RWPE2 (cell line): ENCODE measurements at regions not wholly inside any gene's neighbourhood (a gene's known extent, or its start where the extent isn't known, plus 50 kb on each side); places are given as distances from the start of the nearest gene placed in this dataset.
A peak's percentile ranks its signal among the peaks of the same experiment; 100 is the strongest.

Source experiments
- ATAC-seq: fragments of 200-7000 bp; cut with Tn5 transposase; 3 replicates; pipeline ENCODE4 v1.9.1; 2021; ENCODE audit warnings: low read depth
- DNase-seq: peaks from one replicate; pipeline ENCODE4 v3.0.0-alpha.2; 2020; ENCODE audit warnings: low spot score
- H3K27ac ChIP-seq: fragments of 450-650 bp; 2 replicates; pipeline ENCODE4 v1.5.1; 2017; ENCODE audit warnings: mild to moderate bottlenecking; ENCODE audit not compliant: poor library complexity, severe bottlenecking
- H3K27me3 ChIP-seq: fragments of 250-450 bp; sonication (Bioruptor Pico); 2 replicates; pipeline ENCODE4 v1.5.1; 2021; ENCODE audit warnings: mild to moderate bottlenecking, moderate library complexity; ENCODE audit not compliant: insufficient read depth, poor library complexity, severe bottlenecking
- H3K36me3 ChIP-seq: fragments of 250-450 bp; sonication (Bioruptor Pico); 2 replicates; pipeline ENCODE4 v1.5.1; 2020; ENCODE audit warnings: low read depth, mild to moderate bottlenecking, moderate library complexity
- H3K4me1 ChIP-seq: fragments of 250-450 bp; sonication (Bioruptor Pico); 2 replicates; pipeline ENCODE4 v1.5.1; 2021; ENCODE audit warnings: mild to moderate bottlenecking, moderate library complexity; ENCODE audit not compliant: insufficient read depth, poor library complexity, severe bottlenecking
- H3K4me3 ChIP-seq: fragments of 250-450 bp; sonication (Bioruptor Pico); 2 replicates; pipeline ENCODE4 v1.5.1; 2021; ENCODE audit warnings: mild to moderate bottlenecking, moderate library complexity; ENCODE audit not compliant: severe bottlenecking
- H3K9me3 ChIP-seq: fragments of 250-450 bp; sonication (Bioruptor Pico); 2 replicates; pipeline ENCODE4 v1.5.1; 2021; ENCODE audit warnings: mild to moderate bottlenecking, moderate library complexity; ENCODE audit not compliant: severe bottlenecking
- CTCF ChIP-seq: fragments of 450-650 bp; IDR thresholded peaks from one replicate; pipeline ENCODE4 v1.5.1; 2017; ENCODE audit warnings: mild to moderate bottlenecking, moderate library complexity; ENCODE audit not compliant: poor library complexity, severe bottlenecking

- H3K27me3 ChIP-seq, result no peaks in the 10 kb centered on the region
- H3K4me3 ChIP-seq, result no peak overlapping the region
- H3K9me3 ChIP-seq, result peaks cover 4% of the 10 kb centered on the region
- no peak for TF ChIP-seq CTCF
- ATAC-seq, result no peak
- DNase-seq, result no peak
- H3K4me1 ChIP-seq, result no peaks in the 10 kb centered on the region
- no peak overlapping the region for H3K27ac ChIP-seq
- H3K36me3 ChIP-seq, result no peaks in the 10 kb centered on the region
Measured at GRCh38 chr6:16907991-16908390, 146.7 kb upstream of the ATXN1 start.

- ATAC-seq, result no peak
- no peak for TF ChIP-seq CTCF
- DNase-seq, result no peak
Measured at GRCh38 chr6:16904957-16905356, 143.7 kb upstream of the ATXN1 start.

GRCh38 chr6:16903470-16903869 lies 142.2 kb upstream of the ATXN1 start:
- no peak for DNase-seq
- H3K4me1 ChIP-seq, result no peaks in the 10 kb centered on the region
- no peak for TF ChIP-seq CTCF
- ATAC-seq, result no peak
- no peaks in the 10 kb centered on the region for H3K9me3 ChIP-seq
- no peak overlapping the region for H3K27ac ChIP-seq
- no peak overlapping the region for H3K4me3 ChIP-seq
- no peaks in the 10 kb centered on the region for H3K36me3 ChIP-seq
- H3K27me3 ChIP-seq, result no peaks in the 10 kb centered on the region

More at GRCh38 chr6:16904957-16905356, 143.7 kb upstream of the ATXN1 start:
- no peaks in the 10 kb centered on the region for H3K4me1 ChIP-seq
- H3K27ac ChIP-seq, result no peak overlapping the region
- H3K4me3 ChIP-seq, result no peak overlapping the region
- H3K9me3 ChIP-seq, result no peaks in the 10 kb centered on the region
- H3K36me3 ChIP-seq, result no peaks in the 10 kb centered on the region
- H3K27me3 ChIP-seq, result no peaks in the 10 kb centered on the region

- DNase-seq (no peak), ATAC-seq (no peak)
- Histone ChIP-seq H3K4me1 (no peaks in the 10 kb centered on the region), H3K27ac (no peak overlapping the region), H3K36me3 (no peaks in the 10 kb centered on the region), H3K4me3 (no peak overlapping the region), H3K27me3 (no peaks in the 10 kb centered on the region), H3K9me3 (no peaks in the 10 kb centered on the region)
- no peak for TF ChIP-seq CTCF
Measured at GRCh38 chr6:16902502-16902901, 141.2 kb upstream of the ATXN1 start.

- no peak for TF ChIP-seq CTCF
- H3K9me3 ChIP-seq, result no peaks in the 10 kb centered on the region
- H3K27me3 ChIP-seq, result no peaks in the 10 kb centered on the region
- H3K27ac ChIP-seq, result no peak overlapping the region
- no peaks in the 10 kb centered on the region for H3K4me1 ChIP-seq
- H3K36me3 ChIP-seq, result no peaks in the 10 kb centered on the region
- peak; percentile 73 for ATAC-seq
- H3K4me3 ChIP-seq, result no peak overlapping the region
- DNase-seq, result no peak
Measured at GRCh38 chr6:16901782-16902181, 140.5 kb upstream of the ATXN1 start.
